ENCODE measurements at regions not wholly inside any gene's neighbourhood (a gene's known extent, or its start where the extent isn't known, plus 50 kb on each side); places are given as distances from the start of the nearest gene placed in this dataset.

GRCh38 chr6:146879406-146880117 lies 280.8 kb downstream of the ADGB start:
- POLR2A ChIA-PET = no interaction called here
- Mint-ChIP-seq H3K27me3 (no peaks in the 10 kb centered on the region), H3K27ac (no peak overlapping the region), H3K4me3 (no peak overlapping the region), H3K36me3 (ENCODE audit: low read depth) (peaks cover 1% of the 10 kb centered on the region), H3K4me1 (peaks cover 8% of the 10 kb centered on the region), H3K9me3 (no peaks in the 10 kb centered on the region)
- CTCF ChIA-PET = no interaction called here
- DNase-seq = no peak

DNA sequence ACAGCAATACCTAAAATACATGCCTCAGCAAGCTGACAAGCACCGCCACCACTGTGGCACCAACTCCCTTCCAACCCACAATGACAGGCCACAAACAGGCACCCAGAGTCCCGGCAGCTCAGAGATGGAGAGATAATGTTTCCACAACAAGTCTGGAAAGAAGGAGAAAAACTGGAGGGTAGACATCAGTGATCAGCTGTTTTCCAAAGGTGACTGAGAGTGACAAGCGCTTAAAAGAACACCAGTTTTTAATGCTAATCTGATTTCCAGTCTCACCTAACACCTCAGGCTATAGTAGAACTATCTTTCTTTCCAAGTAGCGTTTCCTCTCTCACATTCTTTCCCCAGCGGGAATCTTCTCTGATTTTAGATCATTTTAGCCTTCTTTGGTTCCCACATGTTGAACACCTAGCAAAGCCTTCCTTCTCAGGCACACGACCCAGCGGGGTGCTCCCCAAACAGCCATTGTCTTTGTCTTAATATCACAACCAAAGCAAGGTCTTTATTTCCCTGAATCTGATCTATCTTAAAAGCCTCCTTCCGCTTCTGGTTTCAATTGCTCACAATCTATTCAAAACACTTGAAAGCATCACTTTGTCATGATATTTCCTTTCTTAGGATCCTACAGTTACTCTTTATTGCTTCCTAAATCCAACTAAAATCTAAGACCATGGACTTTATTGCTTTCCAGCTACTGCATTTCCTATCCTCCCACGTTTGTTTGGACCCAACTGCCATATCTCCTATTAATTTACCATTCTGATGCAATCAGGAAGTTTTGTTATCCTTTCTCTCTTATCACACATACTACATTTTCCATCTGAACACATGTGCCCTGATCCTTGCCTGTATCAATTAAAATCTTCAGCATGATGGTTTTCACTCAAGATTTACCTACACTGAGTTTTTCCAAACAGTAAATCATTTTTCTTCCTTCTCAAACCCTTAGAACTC lies 282.7 kb downstream of the ADGB start:
- POLR2A ChIA-PET = no interaction called here
- H3K4me3 Mint-ChIP-seq = no peak overlapping the region
- no peak overlapping the region for H3K27ac Mint-ChIP-seq
- H3K27me3 Mint-ChIP-seq = no peaks in the 10 kb centered on the region
- peaks cover 1% of the 10 kb centered on the region for H3K36me3 Mint-ChIP-seq (ENCODE audit: low read depth)
- H3K9me3 Mint-ChIP-seq = no peaks in the 10 kb centered on the region
- H3K4me1 Mint-ChIP-seq = peaks cover 5% of the 10 kb centered on the region
- CTCF ChIA-PET = interaction anchor here (1.0 kb wide), 1 partner anchor 13 kb away, joined by 3 read pairs; no protein-coding TSS in a partner anchor
- DNase-seq = no peak

- no peak for DNase-seq
- Mint-ChIP-seq H3K9me3 (no peaks in the 10 kb centered on the region), H3K36me3 (ENCODE audit: low read depth) (no peaks in the 10 kb centered on the region), H3K27me3 (no peaks in the 10 kb centered on the region), H3K4me3 (no peak overlapping the region), H3K4me1 (no peaks in the 10 kb centered on the region), H3K27ac (no peak overlapping the region)
- POLR2A ChIA-PET = no interaction called here
- CTCF ChIA-PET = interaction anchor here (0.6 kb wide), 1 partner anchor 135 kb away, joined by 3 read pairs; no protein-coding TSS in a partner anchor
These were observed 285.1 kb downstream of the ADGB start for GRCh38 chr6:146883640-146884531.

DNA sequence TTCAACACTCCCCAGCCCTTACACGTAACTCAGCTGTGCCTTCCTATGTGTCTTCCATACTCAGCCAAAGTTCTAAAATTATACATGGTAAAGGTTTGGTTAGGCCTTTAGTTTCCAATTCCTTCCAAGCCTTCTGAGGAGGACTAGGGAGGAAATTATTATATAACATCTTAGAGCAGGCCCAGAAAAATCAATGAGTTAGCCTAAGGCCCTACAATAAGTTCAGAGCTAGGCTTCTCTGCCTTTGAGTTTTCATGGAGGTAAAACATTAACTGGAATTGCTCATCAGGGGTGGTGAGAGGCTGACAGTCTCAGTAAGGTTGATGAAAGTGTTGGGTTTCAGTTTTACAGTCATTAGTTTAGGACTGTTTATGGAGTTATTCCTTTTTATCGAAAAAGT lies 286.0 kb downstream of the ADGB start:
- H3K27me3 Mint-ChIP-seq = no peaks in the 10 kb centered on the region
- ChIA-PET CTCF (interaction anchor here (0.6 to 0.7 kb wide), 2 partner anchors 136 to 450 kb away, joined by 3 read pairs; no protein-coding TSS in a partner anchor), POLR2A (no interaction called here)
- no peaks in the 10 kb centered on the region for H3K36me3 Mint-ChIP-seq (ENCODE audit: low read depth)
- H3K4me1 Mint-ChIP-seq = no peaks in the 10 kb centered on the region
- no peaks in the 10 kb centered on the region for H3K9me3 Mint-ChIP-seq
- no peak overlapping the region for H3K4me3 Mint-ChIP-seq
- no peak overlapping the region for H3K27ac Mint-ChIP-seq
- DNase-seq = no peak

- CTCF ChIA-PET = no interaction called here
- POLR2A ChIA-PET = no interaction called here
- Mint-ChIP-seq H3K4me1 (no peaks in the 10 kb centered on the region), H3K27ac (no peak overlapping the region), H3K4me3 (no peak overlapping the region), H3K36me3 (ENCODE audit: low read depth) (no peaks in the 10 kb centered on the region), H3K27me3 (no peaks in the 10 kb centered on the region), H3K9me3 (no peaks in the 10 kb centered on the region)
- no peak for DNase-seq
These were observed 287.1 kb downstream of the ADGB start for GRCh38 chr6:146885708-146886457.

DNA sequence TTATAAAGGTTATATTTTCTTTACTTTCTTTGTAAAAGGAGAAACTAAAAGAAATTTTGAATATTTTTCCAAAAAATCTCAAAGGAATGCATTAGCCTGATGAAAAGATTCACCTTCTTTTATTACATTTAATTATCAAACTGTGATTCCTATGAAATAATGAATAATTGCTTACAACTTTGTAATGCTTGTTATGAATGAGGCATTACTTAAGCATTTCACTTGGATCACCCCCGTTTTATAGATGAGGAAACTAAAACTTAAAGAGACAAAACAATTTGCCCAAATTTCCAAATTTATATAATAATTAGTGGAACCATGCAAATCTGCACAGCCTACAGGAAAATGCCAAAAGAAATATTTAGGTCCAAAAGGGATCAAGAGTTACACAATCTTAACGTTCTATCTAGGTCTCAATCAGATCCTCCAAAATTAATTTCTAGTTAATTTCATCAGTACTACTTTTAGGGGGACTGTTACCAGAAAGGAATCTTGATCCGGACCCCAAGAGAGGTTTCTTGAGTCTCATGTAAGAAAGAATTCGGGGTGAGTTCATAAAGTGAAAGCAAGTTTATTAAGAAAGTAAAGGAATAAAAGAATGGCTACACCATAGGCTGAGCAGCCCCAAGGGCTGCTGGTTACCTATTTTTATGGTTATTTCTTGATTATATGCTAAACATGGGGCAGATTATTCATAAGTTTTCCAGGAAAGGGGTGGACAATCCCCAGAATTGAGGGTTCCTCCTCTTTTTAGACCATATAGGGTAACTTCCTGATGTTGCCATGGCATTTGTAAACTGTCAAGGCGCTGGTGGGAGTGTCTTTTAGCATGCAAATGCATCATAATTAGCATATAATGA lies 288.0 kb downstream of the ADGB start:
- Mint-ChIP-seq H3K4me1 (no peaks in the 10 kb centered on the region), H3K27me3 (no peaks in the 10 kb centered on the region), H3K36me3 (ENCODE audit: low read depth) (no peaks in the 10 kb centered on the region), H3K9me3 (no peaks in the 10 kb centered on the region), H3K4me3 (no peak overlapping the region), H3K27ac (no peak overlapping the region)
- POLR2A ChIA-PET = no interaction called here
- no peak for DNase-seq
- CTCF ChIA-PET = interaction anchor here (1.3 kb wide), 1 partner anchor 36 kb away, joined by 3 read pairs; no protein-coding TSS in a partner anchor

DNA sequence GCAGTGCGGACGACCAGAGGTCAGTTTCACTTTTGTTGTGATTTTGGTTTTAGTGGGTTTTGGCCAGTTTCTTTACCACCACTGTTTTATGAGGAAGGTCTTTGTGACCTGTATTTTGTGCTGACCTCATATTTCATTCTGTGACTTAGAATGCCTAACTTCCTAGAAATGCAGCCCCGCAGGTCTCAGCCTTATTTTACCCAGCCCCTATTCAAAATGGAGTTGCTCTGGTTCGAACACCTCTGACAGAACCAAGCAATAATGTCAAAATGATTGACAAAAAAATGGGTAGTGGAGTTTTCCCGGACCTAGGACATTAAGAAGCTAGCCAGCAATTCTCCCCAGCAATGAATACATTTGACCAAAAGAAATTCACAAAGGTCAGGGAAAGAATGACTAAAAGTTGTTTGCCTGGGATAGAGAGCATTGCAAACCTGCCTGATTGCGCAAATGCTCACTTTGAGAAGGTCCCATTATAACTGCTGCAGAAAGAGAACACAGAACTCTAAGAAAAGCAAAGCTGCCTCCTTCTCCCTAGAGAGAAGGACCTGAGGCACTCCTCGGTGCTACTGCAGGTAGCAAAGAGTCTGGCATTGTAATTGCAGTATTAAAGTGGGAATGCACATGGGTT lies 288.8 kb downstream of the ADGB start:
- Mint-ChIP-seq H3K27ac (no peak overlapping the region), H3K9me3 (no peaks in the 10 kb centered on the region), H3K36me3 (ENCODE audit: low read depth) (no peaks in the 10 kb centered on the region), H3K4me1 (no peaks in the 10 kb centered on the region), H3K4me3 (no peak overlapping the region), H3K27me3 (no peaks in the 10 kb centered on the region)
- DNase-seq = no peak
- CTCF ChIA-PET = interaction anchor here (1.3 kb wide), 1 partner anchor 35 kb away, joined by 3 read pairs; no protein-coding TSS in a partner anchor
- POLR2A ChIA-PET = no interaction called here

GRCh38 chr6:146889303-146889702 lies 290.5 kb downstream of the ADGB start:
- H3K4me3 Mint-ChIP-seq = no peak overlapping the region
- H3K9me3 Mint-ChIP-seq = no peaks in the 10 kb centered on the region
- no peak overlapping the region for H3K27ac Mint-ChIP-seq
- no peak for DNase-seq
- ChIA-PET CTCF (interaction anchor here (1.6 kb wide), 1 partner anchor 24 kb away, joined by 4 read pairs; no protein-coding TSS in a partner anchor), POLR2A (no interaction called here)
- H3K27me3 Mint-ChIP-seq = no peaks in the 10 kb centered on the region
- H3K36me3 Mint-ChIP-seq (ENCODE audit: low read depth) = no peaks in the 10 kb centered on the region
- H3K4me1 Mint-ChIP-seq = no peaks in the 10 kb centered on the region

- no peaks in the 10 kb centered on the region for H3K36me3 Mint-ChIP-seq (ENCODE audit: low read depth)
- POLR2A ChIA-PET = no interaction called here
- H3K27me3 Mint-ChIP-seq = no peaks in the 10 kb centered on the region
- H3K4me1 Mint-ChIP-seq = no peaks in the 10 kb centered on the region
- CTCF ChIA-PET = interaction anchor here (1.6 kb wide), 1 partner anchor 25 kb away, joined by 4 read pairs; no protein-coding TSS in a partner anchor
- no peak overlapping the region for H3K4me3 Mint-ChIP-seq
- no peak for DNase-seq
- H3K9me3 Mint-ChIP-seq = no peaks in the 10 kb centered on the region
- H3K27ac Mint-ChIP-seq = no peak overlapping the region
These were observed 291.4 kb downstream of the ADGB start for GRCh38 chr6:146890172-146890571.

GRCh38 chr6:146890644-146891434 lies 292.1 kb downstream of the ADGB start:
- Mint-ChIP-seq H3K36me3 (ENCODE audit: low read depth) (no peaks in the 10 kb centered on the region), H3K4me3 (no peak overlapping the region), H3K9me3 (no peaks in the 10 kb centered on the region), H3K4me1 (no peaks in the 10 kb centered on the region), H3K27ac (no peak overlapping the region), H3K27me3 (no peaks in the 10 kb centered on the region)
- ChIA-PET CTCF (interaction anchor here (0.6 to 1.6 kb wide), 3 partner anchors 8 to 26 kb away, joined by 3 to 4 read pairs (median 3); no protein-coding TSS in a partner anchor), POLR2A (no interaction called here)
- DNase-seq = no peak

All from activated CD4-positive, alpha-beta T cell treated with anti-CD3 and anti-CD28 coated beads, Interleukin-2, amount 10 ng/mL, durations not matched to agents 7 days and 5 days (primary cell).